GM12878 (cell line): ENCODE measurements at regions not wholly inside any gene's neighbourhood (a gene's known extent, or its start where the extent isn't known, plus 50 kb on each side); places are given as distances from the start of the nearest gene placed in this dataset.

Experiments used
- TCF12 ChIP-seq: IDR thresholded peaks from 2 replicates; pipeline ENCODE4 v1.6.1; 2011; ENCODE audit warnings: low read depth, mild to moderate bottlenecking, low read length
- TF ChIP-seq, protein P1 (sequence below), 3 experiments: IDR thresholded peaks in 2 of 3; conservative IDR thresholded peaks in 1 of 3; 2 replicates each; pipeline ENCODE4 v1.5.1; 2011; ENCODE audit warnings: low read depth in 3 of 3, low read length in 3 of 3, mild to moderate bottlenecking in 3 of 3, control low read depth in 2 of 3, moderate library complexity in 2 of 3, inconsistent platforms in 1 of 3, mixed read lengths in 1 of 3; ENCODE audit not compliant: control insufficient read depth in 2 of 3, insufficient read depth in 1 of 3; ENCODE audit errors: extremely low read depth in 1 of 3

DNA sequence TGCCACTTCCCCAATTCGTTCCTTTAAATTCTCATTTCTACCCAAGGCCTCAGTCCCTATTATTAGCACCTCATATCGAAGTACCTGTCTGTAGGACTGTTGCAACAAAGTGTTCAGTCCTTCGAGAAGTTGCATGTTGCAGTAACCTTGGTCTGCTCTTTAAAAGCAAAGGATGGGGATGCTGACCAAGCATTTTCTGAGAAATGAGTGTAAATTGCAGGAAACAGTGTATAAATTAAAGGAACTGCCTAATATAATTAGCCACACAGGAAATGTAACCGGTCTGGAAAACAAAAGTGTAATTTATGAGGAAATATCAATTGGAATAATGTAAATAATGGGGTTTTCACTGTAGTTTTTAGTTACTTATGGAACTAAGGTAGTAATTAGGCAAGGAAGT is 261.9 kb upstream of the ARID1B start:
- TF ChIP-seq, protein P1, sequence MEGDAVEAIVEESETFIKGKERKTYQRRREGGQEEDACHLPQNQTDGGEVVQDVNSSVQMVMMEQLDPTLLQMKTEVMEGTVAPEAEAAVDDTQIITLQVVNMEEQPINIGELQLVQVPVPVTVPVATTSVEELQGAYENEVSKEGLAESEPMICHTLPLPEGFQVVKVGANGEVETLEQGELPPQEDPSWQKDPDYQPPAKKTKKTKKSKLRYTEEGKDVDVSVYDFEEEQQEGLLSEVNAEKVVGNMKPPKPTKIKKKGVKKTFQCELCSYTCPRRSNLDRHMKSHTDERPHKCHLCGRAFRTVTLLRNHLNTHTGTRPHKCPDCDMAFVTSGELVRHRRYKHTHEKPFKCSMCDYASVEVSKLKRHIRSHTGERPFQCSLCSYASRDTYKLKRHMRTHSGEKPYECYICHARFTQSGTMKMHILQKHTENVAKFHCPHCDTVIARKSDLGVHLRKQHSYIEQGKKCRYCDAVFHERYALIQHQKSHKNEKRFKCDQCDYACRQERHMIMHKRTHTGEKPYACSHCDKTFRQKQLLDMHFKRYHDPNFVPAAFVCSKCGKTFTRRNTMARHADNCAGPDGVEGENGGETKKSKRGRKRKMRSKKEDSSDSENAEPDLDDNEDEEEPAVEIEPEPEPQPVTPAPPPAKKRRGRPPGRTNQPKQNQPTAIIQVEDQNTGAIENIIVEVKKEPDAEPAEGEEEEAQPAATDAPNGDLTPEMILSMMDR (IDR thresholded peaks at IDR 0.05 in 2 of 3, conservative IDR thresholded peaks at IDR 0.05 in 1 of 3; ENCODE audit: control insufficient read depth in 2 of 3, extremely low read depth in 1 of 3, insufficient read depth in 1 of 3, low read depth in 3 of 3, low read length in 3 of 3), result no peak
- TF ChIP-seq TCF12, result no peak
